PC-9 (cell line): ENCODE measurements at regions not wholly inside any gene's neighbourhood (a gene's known extent, or its start where the extent isn't known, plus 50 kb on each side); places are given as distances from the start of the nearest gene placed in this dataset.

Experiments used
- BruUV-seq: library from RNA; stranded (reverse); fragments of 400-500 nt; replicated peaks from 2 replicates; lab custom pipeline; 2021; lab: Mats Ljungman, UMichigan
- CTCF ChIA-PET: fragments of 300-600 bp; sonication (Branson Sonifier 250); formaldehyde crosslinking; loops from one replicate; lab custom pipeline; 2022; ENCODE audit warnings: antibody characterized with exemption; lab: Charles Lee
- POLR2A ChIA-PET: fragments of 300-600 bp; sonication (Branson Sonifier 250); formaldehyde crosslinking; loops from one replicate; lab custom pipeline; 2022; ENCODE audit warnings: antibody characterized with exemption; ENCODE audit not compliant: unreplicated experiment; lab: Charles Lee
- DNase-seq, 2 experiments: peaks; one replicate each; pipeline versions ENCODE4 v3.0.0 to v3.0.0-alpha.2; 2015 to 2022; ENCODE audit warnings: mixed read lengths in 1 of 2
- H2AFZ ChIP-seq: fragments of 200-600 bp; sonication (generic); 2 replicates; pipeline ENCODE4 v1.8.1; 2017; ENCODE audit warnings: antibody characterized with exemption
- H3F3A ChIP-seq: fragments of 200-600 bp; sonication (generic); 2 replicates; pipeline ENCODE4 v1.8.1; 2017; ENCODE audit warnings: antibody characterized with exemption, mild to moderate bottlenecking, low read depth; ENCODE audit not compliant: insufficient read depth
- H3K27ac ChIP-seq: fragments of 200-600 bp; sonication (generic); 2 replicates; pipeline ENCODE4 v1.6.1; 2016; ENCODE audit warnings: mixed run types
- H3K27me3 ChIP-seq: fragments of 200-600 bp; sonication (generic); 2 replicates; pipeline ENCODE4 v1.6.1; 2016; ENCODE audit warnings: low read depth, mixed run types; ENCODE audit not compliant: insufficient read depth
- H3K36me3 ChIP-seq: fragments of 200-600 bp; sonication (generic); 2 replicates; pipeline ENCODE4 v1.6.1; 2016; ENCODE audit warnings: low read depth, mixed run types
- H3K4me1 ChIP-seq: fragments of 200-600 bp; sonication (generic); replicated peaks from 2 replicates; pipeline ENCODE4 v1.6.1; 2016; ENCODE audit warnings: mixed run types; ENCODE audit not compliant: insufficient read depth
- H3K4me2 ChIP-seq: fragments of 200-600 bp; sonication (generic); 2 replicates; pipeline ENCODE4 v1.6.1; 2017; ENCODE audit warnings: mixed run types
- H3K4me3 ChIP-seq: fragments of 200-600 bp; sonication (generic); 2 replicates; pipeline ENCODE4 v1.6.1; 2016; ENCODE audit warnings: mixed run types
- H3K79me2 ChIP-seq: fragments of 200-600 bp; sonication (generic); 2 replicates; pipeline ENCODE4 v1.6.1; 2017; ENCODE audit warnings: low read depth, mixed run types
- H3K9me2 ChIP-seq: fragments of 200-600 bp; sonication (generic); 2 replicates; pipeline ENCODE4 v1.8.1; 2017; ENCODE audit warnings: mild to moderate bottlenecking; ENCODE audit not compliant: insufficient read depth
- H3K9me3 ChIP-seq: fragments of 200-600 bp; sonication (generic); 2 replicates; pipeline ENCODE4 v1.8.1; 2016; ENCODE audit warnings: low read depth; ENCODE audit not compliant: insufficient read depth
- H4K20me1 ChIP-seq: fragments of 200-600 bp; sonication (generic); 2 replicates; pipeline ENCODE4 v1.8.1; 2017; ENCODE audit not compliant: insufficient read depth
- EZH2 ChIP-seq: fragments of 200-600 bp; sonication (generic); IDR thresholded peaks from 2 replicates; pipeline ENCODE4 v1.8.0; 2017; ENCODE audit warnings: antibody characterized with exemption, low read depth
- intact Hi-C: fragments of 100-400 bp; cut with micrococcal nuclease; formaldehyde crosslinking; loops from one replicate; pipeline ENCODE4 v1.10.0; 2022; ENCODE audit not compliant: unreplicated experiment
- TF ChIP-seq, protein P1 (sequence below): fragments of 200-600 bp; sonication (generic); conservative IDR thresholded peaks from 2 replicates; pipeline ENCODE4 v1.6.1; 2017; ENCODE audit warnings: mixed run types, antibody characterized with exemption, mild to moderate bottlenecking, moderate library complexity

GRCh38 chr3:73214846-73215245 is 153.4 kb downstream of the EBLN2 start:
- Histone ChIP-seq H3K4me3 (no peak overlapping the region), H3K79me2 (no peaks in the 10 kb centered on the region), H3K4me1 (no peaks in the 10 kb centered on the region), H3K36me3 (no peaks in the 10 kb centered on the region), H3K9me2 (no peaks in the 10 kb centered on the region), H2AFZ (no peak overlapping the region), H4K20me1 (no peaks in the 10 kb centered on the region), H3K27ac (no peak overlapping the region), H3K27me3 (peaks cover 12% of the 10 kb centered on the region; the same call in 1 of the 2 replicates), H3F3A (no peaks in the 10 kb centered on the region), H3K9me3 (no peaks in the 10 kb centered on the region), H3K4me2 (no peak overlapping the region)
- no peak for DNase-seq
- CTCF ChIA-PET = no interaction called here
- TF ChIP-seq EZH2 = no peak
- TF ChIP-seq, protein P1, sequence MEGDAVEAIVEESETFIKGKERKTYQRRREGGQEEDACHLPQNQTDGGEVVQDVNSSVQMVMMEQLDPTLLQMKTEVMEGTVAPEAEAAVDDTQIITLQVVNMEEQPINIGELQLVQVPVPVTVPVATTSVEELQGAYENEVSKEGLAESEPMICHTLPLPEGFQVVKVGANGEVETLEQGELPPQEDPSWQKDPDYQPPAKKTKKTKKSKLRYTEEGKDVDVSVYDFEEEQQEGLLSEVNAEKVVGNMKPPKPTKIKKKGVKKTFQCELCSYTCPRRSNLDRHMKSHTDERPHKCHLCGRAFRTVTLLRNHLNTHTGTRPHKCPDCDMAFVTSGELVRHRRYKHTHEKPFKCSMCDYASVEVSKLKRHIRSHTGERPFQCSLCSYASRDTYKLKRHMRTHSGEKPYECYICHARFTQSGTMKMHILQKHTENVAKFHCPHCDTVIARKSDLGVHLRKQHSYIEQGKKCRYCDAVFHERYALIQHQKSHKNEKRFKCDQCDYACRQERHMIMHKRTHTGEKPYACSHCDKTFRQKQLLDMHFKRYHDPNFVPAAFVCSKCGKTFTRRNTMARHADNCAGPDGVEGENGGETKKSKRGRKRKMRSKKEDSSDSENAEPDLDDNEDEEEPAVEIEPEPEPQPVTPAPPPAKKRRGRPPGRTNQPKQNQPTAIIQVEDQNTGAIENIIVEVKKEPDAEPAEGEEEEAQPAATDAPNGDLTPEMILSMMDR = no peak
- intact Hi-C loops = no loop called here
- POLR2A ChIA-PET = no interaction called here
- no TSS peak for BruUV-seq

- Histone ChIP-seq H3F3A (no peaks in the 10 kb centered on the region), H3K9me2 (no peaks in the 10 kb centered on the region), H3K4me2 (no peak overlapping the region), H4K20me1 (no peaks in the 10 kb centered on the region), H3K27ac (no peak overlapping the region), H3K4me1 (no peaks in the 10 kb centered on the region), H3K4me3 (no peak overlapping the region), H3K79me2 (no peaks in the 10 kb centered on the region), H3K9me3 (no peaks in the 10 kb centered on the region), H3K27me3 (peaks cover 12% of the 10 kb centered on the region; the same call in 1 of the 2 replicates), H2AFZ (no peak overlapping the region), H3K36me3 (no peaks in the 10 kb centered on the region)
- CTCF ChIA-PET = no interaction called here
- no peak for TF ChIP-seq EZH2
- TF ChIP-seq, protein P1 = no peak
- DNase-seq = no peak
- intact Hi-C loops = no loop called here
- BruUV-seq = no TSS peak
- POLR2A ChIA-PET = no interaction called here
Observed at GRCh38 chr3:73215281-73215680, 153.8 kb downstream of the EBLN2 start.

DNA sequence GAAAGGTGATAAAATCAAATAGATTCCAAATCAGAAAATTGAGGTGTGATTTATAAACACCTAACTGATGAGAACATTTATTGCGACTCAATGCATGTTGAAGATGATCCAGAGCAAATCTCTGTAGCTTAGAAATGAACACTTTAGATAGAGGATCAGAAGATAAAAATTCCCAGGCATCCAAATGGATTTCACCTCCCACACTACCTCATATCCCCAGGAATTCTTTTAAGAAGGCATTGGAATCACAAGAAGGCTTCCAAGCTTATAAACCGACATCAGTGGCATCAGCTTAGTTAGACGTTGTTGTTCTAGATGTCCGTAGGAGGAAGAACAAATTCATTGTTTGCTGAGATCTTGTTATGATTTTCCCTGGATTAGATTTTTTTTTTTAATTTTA is 154.4 kb downstream of the EBLN2 start:
- no peak overlapping the region for H2AFZ ChIP-seq
- no peak overlapping the region for H3K27ac ChIP-seq
- no peaks in the 10 kb centered on the region for H3K9me3 ChIP-seq
- H3K4me1 ChIP-seq = no peaks in the 10 kb centered on the region
- no TSS peak for BruUV-seq
- no peak for DNase-seq
- H4K20me1 ChIP-seq = no peaks in the 10 kb centered on the region
- H3K36me3 ChIP-seq = no peaks in the 10 kb centered on the region
- ChIA-PET CTCF (no interaction called here), POLR2A (no interaction called here)
- peaks cover 12% of the 10 kb centered on the region; the same call in 1 of the 2 replicates for H3K27me3 ChIP-seq
- H3K4me3 ChIP-seq = no peak overlapping the region
- no peaks in the 10 kb centered on the region for H3K9me2 ChIP-seq
- no peak overlapping the region for H3K4me2 ChIP-seq
- TF ChIP-seq, protein P1 = no peak
- no peak for TF ChIP-seq EZH2
- no peaks in the 10 kb centered on the region for H3F3A ChIP-seq
- intact Hi-C loops = no loop called here
- no peaks in the 10 kb centered on the region for H3K79me2 ChIP-seq
